K562 (cell line): ENCODE measurements at regions not wholly inside any gene's neighbourhood (a gene's known extent, or its start where the extent isn't known, plus 50 kb on each side); places are given as distances from the start of the nearest gene placed in this dataset.

Experiments used
- ARID2 ChIP-seq: fragments of 450-650 bp; IDR thresholded peaks from 2 replicates; pipeline ENCODE4 v1.6.1; 2017; ENCODE audit warnings: antibody characterized with exemption, mild to moderate bottlenecking
- ARNT ChIP-seq, 2 experiments: fragments of 450-650 bp; IDR thresholded peaks; 2 replicates each; pipeline ENCODE4 v1.6.1; 2016; ENCODE audit warnings: mild to moderate bottlenecking in 1 of 2
- BRF1 ChIP-seq: IDR thresholded peaks from 3 replicates; pipeline ENCODE4 v1.6.1; 2011; ENCODE audit warnings: borderline replicate concordance, mild to moderate bottlenecking; ENCODE audit not compliant: insufficient read length; ENCODE audit errors: extremely low read depth
- CTCF ChIP-seq, 3 experiments: IDR thresholded peaks in 2 of 3; conservative IDR thresholded peaks in 1 of 3; 2 replicates each; pipeline ENCODE4 v1.5.1; 2011 to 2012; ENCODE audit warnings: low read length in 3 of 3, mild to moderate bottlenecking in 3 of 3, control low read depth in 2 of 3, improper control_type of control experiment in 1 of 3, inconsistent platforms in 1 of 3, low read depth in 1 of 3, mixed read lengths in 1 of 3, moderate library complexity in 1 of 3; ENCODE audit not compliant: insufficient read depth in 2 of 3
- ERF ChIP-seq: fragments of 450-650 bp; formaldehyde crosslinking; IDR thresholded peaks from 2 replicates; pipeline ENCODE4 v1.4.0; 2020; ENCODE audit warnings: mild to moderate bottlenecking, mixed read lengths
- FOSL1 ChIP-seq: fragments of 200-800 bp; sonication (Bioruptor generic); conservative IDR thresholded peaks from 2 replicates; pipeline ENCODE4 v1.6.1; 2016; ENCODE audit warnings: missing genetic modification characterization, missing compliant biosample characterization
- HEY1 ChIP-seq: fragments of 250-450 bp; sonication (Bioruptor Pico); IDR thresholded peaks from 2 replicates; pipeline ENCODE4 v1.5.0; 2020; ENCODE audit warnings: mild to moderate bottlenecking, moderate library complexity, borderline replicate concordance
- HMG20A ChIP-seq: fragments of 450-650 bp; formaldehyde crosslinking; conservative IDR thresholded peaks from 2 replicates; pipeline ENCODE4 v1.4.0; 2020; ENCODE audit warnings: mild to moderate bottlenecking, mixed read lengths
- HMG20B ChIP-seq: fragments of 250-450 bp; sonication (Bioruptor Pico); IDR thresholded peaks from 2 replicates; pipeline ENCODE4 v1.5.0; 2021; ENCODE audit warnings: mild to moderate bottlenecking
- KLF13 ChIP-seq: fragments of 450-650 bp; IDR thresholded peaks from 2 replicates; pipeline ENCODE4 v1.6.1; 2016; ENCODE audit warnings: missing genetic modification characterization, low read depth, mild to moderate bottlenecking, missing compliant biosample characterization, moderate library complexity, borderline replicate concordance
- MCM5 ChIP-seq: fragments of 450-650 bp; IDR thresholded peaks from 2 replicates; pipeline ENCODE4 v1.6.1; 2016; ENCODE audit warnings: low read depth
- MTF1 ChIP-seq: fragments of 250-450 bp; sonication (Bioruptor Pico); IDR thresholded peaks from 2 replicates; pipeline ENCODE4 v1.9.0; 2021; ENCODE audit warnings: moderate library complexity, mild to moderate bottlenecking, inconsistent platforms, borderline replicate concordance
- NR4A1 ChIP-seq, 2 experiments: fragments of 250-450 bp in 1 of 2; fragments of 450-650 bp in 1 of 2; sonication (Bioruptor Pico) in 1 of 2; IDR thresholded peaks; 2 replicates each; pipeline versions ENCODE4 v1.4.0 to v1.6.1; 2016 to 2020; ENCODE audit warnings: mild to moderate bottlenecking in 2 of 2, missing compliant biosample characterization in 1 of 2, missing genetic modification characterization in 1 of 2, moderate library complexity in 1 of 2
- PCBP1 ChIP-seq: fragments of 200-400 bp; formaldehyde crosslinking; IDR thresholded peaks from 2 replicates; pipeline ENCODE4 v1.6.1; 2018; ENCODE audit warnings: mild to moderate bottlenecking, low read depth, low read length; ENCODE audit not compliant: poor library complexity, severe bottlenecking
- RAD21 ChIP-seq, 2 experiments: fragments of 250-450 bp in 1 of 2; fragments of 450-650 bp in 1 of 2; sonication (Bioruptor Pico) in 1 of 2; formaldehyde crosslinking in 1 of 2; IDR thresholded peaks in 1 of 2; conservative IDR thresholded peaks in 1 of 2; 2 replicates each; pipeline versions ENCODE4 v1.4.0 to v1.8.0; 2020 to 2022; ENCODE audit warnings: mild to moderate bottlenecking in 2 of 2, moderate library complexity in 1 of 2
- TGIF2 ChIP-seq: sonication (generic); formaldehyde crosslinking; IDR thresholded peaks from 2 replicates; pipeline ENCODE4 v1.8.1; 2022; ENCODE audit warnings: mild to moderate bottlenecking, missing genetic modification reagents, moderate library complexity
- ZMIZ1 ChIP-seq, 2 experiments: fragments of 150-350 bp in 1 of 2; IDR thresholded peaks; 2 replicates each; pipeline ENCODE4 v1.6.1; 2012 to 2016; ENCODE audit warnings: low read depth in 2 of 2, low read length in 2 of 2, mild to moderate bottlenecking in 1 of 2, moderate library complexity in 1 of 2
- ZNF143 ChIP-seq: sonication (generic); formaldehyde crosslinking; IDR thresholded peaks from 2 replicates; pipeline ENCODE4 v1.9.0; 2022; ENCODE audit warnings: mild to moderate bottlenecking, missing genetic modification reagents
- ZNF174 ChIP-seq: fragments of 250-450 bp; sonication (Bioruptor Pico); IDR thresholded peaks from 2 replicates; pipeline ENCODE4 v1.4.0; 2020; ENCODE audit warnings: mild to moderate bottlenecking
- ZNF395 ChIP-seq: fragments of 200-800 bp; sonication (Bioruptor generic); IDR thresholded peaks from 2 replicates; pipeline ENCODE4 v1.6.1; 2017; ENCODE audit warnings: missing genetic modification characterization, missing compliant biosample characterization

GRCh38 chr14:105944632-105945610 lies 418.5 kb downstream of the TMEM121 start (continued):
- peak; percentile 83; the same call in 1 of the 2 replicates for TF ChIP-seq KLF13 (tag)
- TF ChIP-seq ZNF143 (CRISPR knock-in tag) = no peak
- peak; percentile 38 to 75; a peak in 3 of 4 replicates for TF ChIP-seq RAD21 (CRISPR knock-in tag; conservative IDR thresholded peaks at IDR 0.05 in 1 of 2, IDR thresholded peaks at IDR 0.05 in 1 of 2)
- no peak for TF ChIP-seq BRF1
- TF ChIP-seq ZMIZ1 (IDR thresholded peaks at IDR 0.05; ENCODE audit: low read depth in 2 of 2, low read length in 2 of 2) = no peak
- TF ChIP-seq ZNF174 (CRISPR knock-in tag) = no peak
- TF ChIP-seq MTF1 (CRISPR knock-in tag) = no peak
- TF ChIP-seq MCM5 = no peak
- no peak for TF ChIP-seq TGIF2
- no peak for TF ChIP-seq HEY1 (CRISPR knock-in tag)
- peak; percentile 76 to 83 (median 81) for TF ChIP-seq CTCF (IDR thresholded peaks at IDR 0.05 in 2 of 3, conservative IDR thresholded peaks at IDR 0.05 in 1 of 3; ENCODE audit: insufficient read depth in 2 of 3, low read depth in 1 of 3, low read length in 3 of 3)
- TF ChIP-seq ARNT (IDR thresholded peaks at IDR 0.05) = no peak
- TF ChIP-seq ARID2 = no peak
- TF ChIP-seq HMG20A = no peak
- TF ChIP-seq ZNF395 = no peak
- no peak for TF ChIP-seq ERF (CRISPR knock-in tag)
- TF ChIP-seq HMG20B (CRISPR knock-in tag) = no peak
- TF ChIP-seq NR4A1 (CRISPR knock-in tag; IDR thresholded peaks at IDR 0.05) = no peak
- TF ChIP-seq NR4A1 (tag; IDR thresholded peaks at IDR 0.05) = no peak
- no peak for TF ChIP-seq PCBP1
- no peak for TF ChIP-seq FOSL1 (tag)
